ENCODE measurements at regions not wholly inside any gene's neighbourhood (a gene's known extent, or its start where the extent isn't known, plus 50 kb on each side); places are given as distances from the start of the nearest gene placed in this dataset.

DNA sequence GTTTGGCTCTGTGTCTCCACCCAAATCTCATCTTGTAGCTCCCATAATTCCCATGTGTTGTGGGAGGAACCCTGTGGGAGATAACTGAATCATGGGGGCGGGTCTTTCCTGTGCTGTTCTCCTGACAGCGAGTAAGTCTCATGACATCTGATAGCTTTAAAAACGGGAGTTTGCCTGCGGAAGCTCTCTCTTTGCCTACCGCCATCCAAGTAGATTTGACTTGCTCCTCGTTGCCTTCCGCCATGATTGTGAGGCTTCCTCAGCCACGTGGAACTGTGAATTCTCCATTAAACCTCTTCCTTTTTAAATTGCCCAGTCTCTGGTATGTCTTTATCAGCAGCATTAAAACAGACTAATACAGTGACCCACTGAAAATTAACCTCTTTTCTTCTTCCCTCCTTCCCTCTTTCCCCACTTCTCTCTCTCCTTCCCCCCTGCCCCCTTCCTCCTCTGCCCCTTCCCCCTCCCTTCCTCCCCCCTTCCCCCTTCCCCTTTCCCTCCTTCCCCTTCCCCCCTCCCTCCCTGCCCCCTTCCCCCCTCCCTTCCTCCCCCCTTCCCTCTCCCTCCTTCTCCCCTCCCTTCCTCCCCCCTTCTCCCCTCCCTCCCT, 818.8 kb downstream of the SLC4A3 start:
- no peaks in the 10 kb centered on the region for H3K9me2 ChIP-seq (replicated peaks; ENCODE audit: control insufficient read depth, low read length)
- H3K4me1 ChIP-seq (ENCODE audit: control insufficient read depth, low read length) = no peaks in the 10 kb centered on the region
- no peak overlapping the region for H3K27ac ChIP-seq (ENCODE audit: low read depth, low read length)
- H3K9me3 ChIP-seq (ENCODE audit: control insufficient read depth, insufficient read depth, low read length) = no peaks in the 10 kb centered on the region
- H3K27me3 ChIP-seq (ENCODE audit: control insufficient read depth, low read length) = no peaks in the 10 kb centered on the region
- no peak overlapping the region for H3K4me2 ChIP-seq (ENCODE audit: low read length)
- TF ChIP-seq EZH2phosphoT487 (IDR thresholded peaks at IDR 0.05; ENCODE audit: borderline replicate concordance, low read length) = no peak
- no peak for TF ChIP-seq CTCF (IDR thresholded peaks at IDR 0.05; ENCODE audit: low read depth, low read length, poor library complexity, severe bottlenecking)
- no peaks in the 10 kb centered on the region for H4K20me1 ChIP-seq (ENCODE audit: control insufficient read depth, insufficient read depth, low read depth, low read length)
- H3K79me2 ChIP-seq (ENCODE audit: control insufficient read depth, low read length) = no peaks in the 10 kb centered on the region
- H3K4me3 ChIP-seq (ENCODE audit: low read length) = no peak overlapping the region
- H3K36me3 ChIP-seq (ENCODE audit: control insufficient read depth, low read length) = no peaks in the 10 kb centered on the region
- H3F3A ChIP-seq (ENCODE audit: control insufficient read depth, insufficient read depth) = no peaks in the 10 kb centered on the region

DNA sequence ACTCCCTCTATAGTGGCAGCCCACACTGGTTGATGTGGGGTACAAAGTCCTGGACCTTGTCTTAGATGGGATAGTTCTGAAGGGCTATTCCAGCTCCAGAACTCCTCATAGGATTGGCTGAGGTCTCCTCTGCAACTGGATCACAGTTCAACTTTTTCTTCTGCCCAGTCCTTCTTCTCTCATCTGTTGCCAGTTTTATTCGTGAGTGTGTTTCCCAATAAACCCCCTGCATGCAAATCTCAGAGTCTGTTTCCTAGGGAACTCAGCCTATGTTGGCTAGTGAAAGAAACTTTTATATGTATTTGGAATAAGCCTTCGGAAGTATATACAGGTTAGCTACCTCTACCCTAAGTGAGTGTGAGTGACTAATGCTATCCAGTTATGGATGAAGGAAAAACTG, 823.4 kb downstream of the SLC4A3 start:
- no peaks in the 10 kb centered on the region for H3K36me3 ChIP-seq (ENCODE audit: control insufficient read depth, low read length)
- no peaks in the 10 kb centered on the region for H3K9me2 ChIP-seq (replicated peaks; ENCODE audit: control insufficient read depth, low read length)
- no peaks in the 10 kb centered on the region for H4K20me1 ChIP-seq (ENCODE audit: control insufficient read depth, insufficient read depth, low read depth, low read length)
- H3K4me1 ChIP-seq (ENCODE audit: control insufficient read depth, low read length) = no peaks in the 10 kb centered on the region
- no peaks in the 10 kb centered on the region for H3K79me2 ChIP-seq (ENCODE audit: control insufficient read depth, low read length)
- 0 out of 2 replicates have a peak, but pooled peaks cover 6% of the 10 kb centered on the region for H3K27me3 ChIP-seq (ENCODE audit: control insufficient read depth, low read length)
- H3F3A ChIP-seq (ENCODE audit: control insufficient read depth, insufficient read depth) = no peaks in the 10 kb centered on the region
- no peak overlapping the region for H3K27ac ChIP-seq (ENCODE audit: low read depth, low read length)
- H3K9me3 ChIP-seq (ENCODE audit: control insufficient read depth, insufficient read depth, low read length) = no peaks in the 10 kb centered on the region; the same call in 1 of the 2 replicates
- TF ChIP-seq CTCF (IDR thresholded peaks at IDR 0.05; ENCODE audit: low read depth, low read length, poor library complexity, severe bottlenecking) (no peak), EZH2phosphoT487 (IDR thresholded peaks at IDR 0.05; ENCODE audit: borderline replicate concordance, low read length) (no peak)
- no peak overlapping the region for H3K4me2 ChIP-seq (ENCODE audit: low read length)
- no peak overlapping the region for H3K4me3 ChIP-seq (ENCODE audit: low read length)

- Histone ChIP-seq H3K9me3 (ENCODE audit: control insufficient read depth, insufficient read depth, low read length) (no peaks in the 10 kb centered on the region; the same call in 1 of the 2 replicates), H4K20me1 (ENCODE audit: control insufficient read depth, insufficient read depth, low read depth, low read length) (no peaks in the 10 kb centered on the region)
These were observed 824.0 kb downstream of the SLC4A3 start for GRCh38 chr2:220451438-220451837.

More at GRCh38 chr2:220451438-220451837, 824.0 kb downstream of the SLC4A3 start:
- no peaks in the 10 kb centered on the region for H3K9me2 ChIP-seq (replicated peaks; ENCODE audit: control insufficient read depth, low read length)
- no peak overlapping the region for H3K4me3 ChIP-seq (ENCODE audit: low read length)
- peaks cover 6% of the 10 kb centered on the region; the same call in 1 of the 2 replicates for H3K27me3 ChIP-seq (ENCODE audit: control insufficient read depth, low read length)
- no peaks in the 10 kb centered on the region for H3K4me1 ChIP-seq (ENCODE audit: control insufficient read depth, low read length)
- H3K36me3 ChIP-seq (ENCODE audit: control insufficient read depth, low read length) = no peaks in the 10 kb centered on the region
- H3K4me2 ChIP-seq (ENCODE audit: low read length) = no peak overlapping the region
- no peak overlapping the region for H3K27ac ChIP-seq (ENCODE audit: low read depth, low read length)
- no peaks in the 10 kb centered on the region for H3F3A ChIP-seq (ENCODE audit: control insufficient read depth, insufficient read depth)
- no peaks in the 10 kb centered on the region for H3K79me2 ChIP-seq (ENCODE audit: control insufficient read depth, low read length)
- TF ChIP-seq EZH2phosphoT487 (IDR thresholded peaks at IDR 0.05; ENCODE audit: borderline replicate concordance, low read length) = no peak
- TF ChIP-seq CTCF (IDR thresholded peaks at IDR 0.05; ENCODE audit: low read depth, low read length, poor library complexity, severe bottlenecking) = no peak
